ENCODE measurements at regions not wholly inside any gene's neighbourhood (a gene's known extent, or its start where the extent isn't known, plus 50 kb on each side); places are given as distances from the start of the nearest gene placed in this dataset.
"Not testable (repeated sequence)": the region's sequence is repeated elsewhere in the genome, so short reads cannot be mapped to it uniquely, and the experiment has no call there.

DNA sequence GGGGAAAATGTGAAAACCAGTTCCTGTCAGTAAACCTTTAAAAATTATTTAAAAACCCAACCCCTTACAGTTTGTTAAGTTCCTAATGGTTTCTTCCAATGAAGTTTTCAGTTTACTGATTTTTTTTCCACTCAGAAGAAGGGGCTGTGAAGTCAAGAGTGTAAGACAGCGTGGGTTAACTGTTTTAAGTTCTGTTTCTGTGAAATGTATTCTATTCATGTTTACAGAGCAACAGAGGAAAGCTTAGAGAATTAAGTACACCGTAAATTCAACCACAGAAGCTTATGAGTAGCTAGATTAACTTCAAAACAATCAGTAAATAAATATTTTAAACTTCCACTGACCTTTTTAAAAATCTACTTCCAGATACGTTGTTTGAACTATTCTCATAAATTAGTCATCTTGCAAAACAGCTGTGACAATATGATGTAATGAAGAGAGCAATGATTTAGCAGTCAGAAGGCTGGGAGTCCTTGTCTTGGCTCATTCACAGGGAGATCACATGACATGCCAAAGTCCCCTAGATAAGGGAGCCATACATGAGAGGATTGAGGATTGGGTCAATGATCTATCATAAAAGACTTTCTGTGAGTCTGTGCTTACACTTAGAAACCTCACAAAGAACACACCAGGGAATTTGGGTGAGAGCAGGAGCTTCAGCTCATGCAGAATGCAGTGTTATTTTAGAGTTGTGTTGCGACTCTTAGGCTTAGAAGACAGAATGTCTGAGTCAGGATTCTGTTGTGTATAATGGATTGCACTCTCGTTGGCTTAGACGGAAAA, 97.3 kb upstream of the ADORA2B start:
- not testable (repeated sequence) for H3K27me3 Mint-ChIP-seq, H3K36me3 Mint-ChIP-seq, H3K4me1 Mint-ChIP-seq, H3K9me3 Mint-ChIP-seq, H3K4me3 Mint-ChIP-seq, DNase-seq, H3K27ac Mint-ChIP-seq
- ATAC-seq (replicated peaks): peak in 1 of 2 donors; percentile 27

DNA sequence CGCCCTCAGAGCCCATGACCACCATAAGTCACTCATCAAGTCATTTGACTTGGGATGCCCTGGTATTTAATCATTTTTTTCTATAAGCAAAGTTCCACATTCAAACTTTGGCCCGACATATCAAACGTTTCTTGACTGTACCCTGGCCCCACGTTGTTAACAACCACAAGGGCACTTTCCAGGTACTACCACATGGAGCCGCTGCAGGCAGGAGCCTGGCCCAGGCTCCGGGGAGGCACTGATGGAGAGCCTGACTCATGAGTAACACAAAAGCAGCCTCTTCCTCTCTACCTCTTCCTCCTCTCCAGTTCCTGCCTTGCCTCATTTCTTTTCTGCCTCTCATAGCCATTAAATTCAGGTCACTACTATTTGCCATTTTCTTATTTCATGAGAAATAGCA, 95.9 kb upstream of the ADORA2B start:
- ATAC-seq (replicated peaks): peak; percentile 86 to 96
- not testable (repeated sequence) for H3K9me3 Mint-ChIP-seq, H3K27ac Mint-ChIP-seq

DNA sequence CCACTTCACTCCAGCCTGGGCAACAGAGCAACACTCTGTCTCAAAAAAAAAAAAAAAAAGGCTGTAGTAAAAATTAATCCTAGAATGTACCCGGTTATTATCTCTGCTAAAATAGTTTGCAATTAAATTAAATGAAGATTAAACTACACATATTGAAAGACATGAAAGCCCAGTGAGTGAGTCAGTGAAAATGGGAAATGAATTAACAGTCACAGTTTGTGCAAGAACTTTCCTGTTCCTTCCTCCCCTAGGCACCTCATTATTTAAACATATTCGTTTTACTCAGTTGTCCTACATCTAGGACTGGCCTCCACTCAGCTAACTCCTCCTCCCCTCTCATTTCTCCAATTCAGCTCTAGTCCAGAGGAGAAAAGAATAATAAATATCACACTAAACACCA, 94.9 kb upstream of the ADORA2B start:
- H3K4me3 Mint-ChIP-seq; H3K36me3 Mint-ChIP-seq; DNase-seq; H3K4me1 Mint-ChIP-seq; H3K27me3 Mint-ChIP-seq; H3K9me3 Mint-ChIP-seq; H3K27ac Mint-ChIP-seq; ATAC-seq (replicated peaks): not testable (repeated sequence)

More for the DNA sequence above, 95.9 kb upstream of the ADORA2B start:
- peak; percentile 19 for DNase-seq
- H3K36me3 Mint-ChIP-seq, H3K27me3 Mint-ChIP-seq, H3K4me1 Mint-ChIP-seq, H3K4me3 Mint-ChIP-seq: not testable (repeated sequence)

DNA sequence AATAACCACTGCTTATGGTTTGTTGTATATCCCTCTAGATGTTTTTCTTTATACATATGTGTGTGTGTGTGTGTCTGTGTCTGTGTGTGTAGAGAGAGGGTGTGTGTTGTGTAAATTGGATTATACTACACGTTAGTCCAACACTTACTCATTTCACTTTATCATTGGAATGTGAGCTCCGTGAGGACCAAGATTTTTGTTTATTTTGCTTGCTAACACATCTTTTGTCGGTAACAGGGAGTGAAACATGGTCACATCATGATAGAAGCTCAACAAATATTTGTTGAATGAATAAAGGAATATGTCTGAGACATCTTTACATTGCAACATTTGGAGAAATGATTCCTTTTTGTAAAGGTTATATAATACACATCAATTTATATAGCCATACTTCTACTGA, 94.2 kb upstream of the ADORA2B start:
- H3K27ac Mint-ChIP-seq, H3K36me3 Mint-ChIP-seq: not testable (repeated sequence)

DNA sequence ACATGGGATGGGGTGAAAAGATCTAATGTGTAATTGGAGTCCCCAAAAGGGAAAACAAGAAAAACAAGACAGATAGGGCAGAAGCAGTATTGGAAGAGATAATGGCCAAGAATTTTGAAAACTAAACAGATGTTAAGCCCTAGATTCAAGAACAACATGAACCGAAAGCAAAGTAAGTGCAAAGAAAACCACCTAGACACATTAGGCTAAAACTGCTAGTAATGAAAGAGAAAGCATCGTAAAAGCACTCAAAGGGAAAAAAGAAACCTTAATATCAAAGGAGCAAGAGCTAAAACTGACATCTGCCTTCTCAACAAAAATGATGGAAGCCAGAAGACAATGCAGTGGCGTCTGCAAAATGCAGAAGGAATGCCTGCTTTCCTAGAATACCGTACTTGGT, 92.1 kb upstream of the ADORA2B start:
- not testable (repeated sequence) for ATAC-seq (replicated peaks); H3K27ac Mint-ChIP-seq; DNase-seq; H3K36me3 Mint-ChIP-seq; H3K4me1 Mint-ChIP-seq; H3K9me3 Mint-ChIP-seq; H3K4me3 Mint-ChIP-seq; H3K27me3 Mint-ChIP-seq

More for the DNA sequence above, 94.2 kb upstream of the ADORA2B start:
- not testable (repeated sequence) for H3K27me3 Mint-ChIP-seq; H3K4me1 Mint-ChIP-seq; H3K4me3 Mint-ChIP-seq; DNase-seq; ATAC-seq (replicated peaks); H3K9me3 Mint-ChIP-seq

DNA sequence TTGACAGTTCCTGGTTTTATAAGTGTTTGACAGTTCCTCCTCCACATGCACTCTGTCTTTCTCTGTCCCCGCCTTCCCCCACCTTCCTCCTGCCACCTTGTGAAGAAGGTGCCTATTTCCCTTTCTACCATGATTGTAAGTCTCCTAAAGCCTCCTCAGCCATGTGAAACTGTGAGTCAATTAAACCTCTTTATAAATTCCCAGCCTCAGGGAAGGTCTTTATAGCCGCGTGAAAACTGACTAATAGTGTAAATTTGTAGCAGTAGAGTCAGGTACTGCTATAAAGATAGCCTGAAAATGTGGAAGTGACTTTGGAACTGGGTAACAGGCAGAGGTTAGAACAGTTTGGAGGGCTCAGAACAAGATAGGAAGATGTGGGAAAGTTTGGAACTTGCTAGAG, 88.7 kb upstream of the ADORA2B start:
- H3K36me3 Mint-ChIP-seq; H3K27me3 Mint-ChIP-seq; H3K4me1 Mint-ChIP-seq; H3K9me3 Mint-ChIP-seq; H3K27ac Mint-ChIP-seq; DNase-seq; ATAC-seq (replicated peaks); H3K4me3 Mint-ChIP-seq: not testable (repeated sequence)

DNA sequence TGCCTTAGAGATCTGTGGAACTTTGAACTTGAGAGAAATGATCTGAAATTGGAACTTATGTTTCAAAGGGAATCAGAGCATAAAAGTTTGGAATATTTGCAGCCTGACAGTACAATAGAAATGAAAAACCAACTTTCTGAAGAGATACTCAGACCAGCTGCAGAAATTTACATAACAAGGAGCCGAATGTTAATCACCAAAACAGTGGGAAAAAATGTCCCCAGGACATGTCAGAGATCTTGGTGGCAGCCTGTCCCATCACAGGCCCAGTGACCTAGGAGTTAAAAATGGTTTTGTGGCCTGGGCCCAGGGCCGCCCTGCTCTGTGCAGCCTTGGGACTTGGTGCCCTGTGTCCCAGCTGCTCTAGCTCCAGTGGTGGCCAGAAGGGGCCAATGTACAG, 88.2 kb upstream of the ADORA2B start:
- ATAC-seq (replicated peaks); H3K36me3 Mint-ChIP-seq; H3K9me3 Mint-ChIP-seq; DNase-seq; H3K4me3 Mint-ChIP-seq; H3K27me3 Mint-ChIP-seq; H3K4me1 Mint-ChIP-seq; H3K27ac Mint-ChIP-seq: not testable (repeated sequence)

DNA sequence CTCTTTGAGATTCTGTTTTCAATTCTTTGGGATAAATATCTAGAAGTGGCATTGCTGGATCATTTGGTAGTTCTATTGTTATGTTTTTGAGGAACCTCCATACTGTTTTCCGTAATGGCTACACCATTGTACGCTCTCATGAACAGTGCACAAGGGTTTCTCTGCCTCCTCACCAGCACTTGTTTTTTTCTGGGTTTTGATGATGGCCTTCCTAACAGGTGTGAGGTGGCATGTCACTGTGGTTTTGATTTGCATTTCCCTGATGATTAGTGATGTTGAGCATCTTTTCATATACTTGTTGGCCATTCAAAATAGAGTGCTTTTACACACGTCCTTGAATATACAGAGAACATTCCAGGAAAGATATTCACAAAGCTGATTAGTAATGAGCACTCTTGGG, 86.8 kb upstream of the ADORA2B start:
- H3K27me3 Mint-ChIP-seq, H3K9me3 Mint-ChIP-seq, DNase-seq, H3K36me3 Mint-ChIP-seq, H3K4me1 Mint-ChIP-seq, H3K27ac Mint-ChIP-seq, H3K4me3 Mint-ChIP-seq: not testable (repeated sequence)
- peak in 1 of 2 donors; percentile 56 for ATAC-seq (replicated peaks)

DNA sequence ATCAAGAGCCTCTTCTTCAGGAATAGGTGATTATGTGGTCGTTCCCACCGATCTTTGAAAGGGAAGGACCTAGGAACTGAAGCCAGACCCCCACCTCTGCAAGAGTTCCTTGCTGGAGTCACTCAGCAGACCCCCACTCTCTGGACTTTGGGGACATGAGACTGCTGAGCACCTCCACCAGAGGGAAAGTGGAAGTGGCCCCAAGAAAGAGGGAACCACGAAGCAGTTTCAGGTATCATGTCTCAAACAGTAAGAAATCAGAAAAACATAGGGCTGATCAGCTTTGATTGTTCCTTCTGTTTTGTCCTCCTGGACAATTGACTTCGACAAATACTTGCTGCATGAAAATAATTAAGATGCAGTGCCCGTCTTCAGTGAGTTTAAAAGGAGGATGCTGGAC, 84.2 kb upstream of the ADORA2B start:
- not testable (repeated sequence) for H3K27ac Mint-ChIP-seq

DNA sequence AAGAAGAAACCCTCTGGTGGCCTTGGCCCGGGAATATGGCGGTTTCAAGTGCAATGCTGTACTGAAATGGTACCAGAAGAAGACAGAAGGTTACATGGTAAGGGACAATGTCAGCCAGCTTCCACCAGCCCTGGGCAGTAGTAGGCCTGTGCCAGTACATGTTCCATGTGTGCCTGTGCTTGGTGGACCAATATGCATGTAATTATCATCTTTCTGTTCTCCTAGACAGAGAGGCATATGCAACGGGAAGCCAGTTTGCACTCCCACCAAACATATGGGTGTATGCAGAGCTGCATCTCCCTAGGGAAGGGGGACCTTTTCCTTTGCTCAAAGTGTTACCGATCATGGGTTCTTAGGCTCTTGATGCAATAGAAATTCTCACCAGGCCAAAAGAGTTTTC, 80.9 kb upstream of the ADORA2B start:
- H3K36me3 Mint-ChIP-seq; H3K27ac Mint-ChIP-seq; H3K27me3 Mint-ChIP-seq; ATAC-seq (replicated peaks); DNase-seq; H3K4me3 Mint-ChIP-seq; H3K4me1 Mint-ChIP-seq; H3K9me3 Mint-ChIP-seq: not testable (repeated sequence)

More for the DNA sequence above, 84.2 kb upstream of the ADORA2B start:
- H3K36me3 Mint-ChIP-seq, H3K27me3 Mint-ChIP-seq, DNase-seq, H3K4me3 Mint-ChIP-seq, H3K4me1 Mint-ChIP-seq, H3K9me3 Mint-ChIP-seq: not testable (repeated sequence)
- peak; percentile 75 to 81 for ATAC-seq (replicated peaks)

DNA sequence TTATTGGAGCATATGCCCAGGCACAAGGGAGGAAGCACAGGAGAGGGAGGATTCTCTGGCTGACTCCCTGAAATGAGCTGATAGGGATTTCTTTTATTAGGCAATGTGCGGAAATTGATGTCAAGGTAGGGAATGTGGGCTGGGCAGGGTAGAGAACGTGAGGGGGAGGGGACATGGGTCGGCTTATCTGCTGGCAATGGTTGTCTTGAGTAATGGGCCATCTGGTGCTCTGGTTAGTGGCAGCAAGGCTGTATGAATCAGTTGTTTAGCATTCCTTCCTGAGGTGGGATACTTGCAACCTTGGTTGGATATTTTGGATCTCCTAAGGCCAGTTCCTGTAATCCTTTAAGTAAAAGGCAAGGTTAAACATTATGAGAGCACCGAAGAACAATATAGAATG, 80.5 kb upstream of the ADORA2B start:
- H3K27me3 Mint-ChIP-seq; H3K36me3 Mint-ChIP-seq; DNase-seq; ATAC-seq (replicated peaks); H3K4me3 Mint-ChIP-seq; H3K4me1 Mint-ChIP-seq; H3K9me3 Mint-ChIP-seq; H3K27ac Mint-ChIP-seq: not testable (repeated sequence)

DNA sequence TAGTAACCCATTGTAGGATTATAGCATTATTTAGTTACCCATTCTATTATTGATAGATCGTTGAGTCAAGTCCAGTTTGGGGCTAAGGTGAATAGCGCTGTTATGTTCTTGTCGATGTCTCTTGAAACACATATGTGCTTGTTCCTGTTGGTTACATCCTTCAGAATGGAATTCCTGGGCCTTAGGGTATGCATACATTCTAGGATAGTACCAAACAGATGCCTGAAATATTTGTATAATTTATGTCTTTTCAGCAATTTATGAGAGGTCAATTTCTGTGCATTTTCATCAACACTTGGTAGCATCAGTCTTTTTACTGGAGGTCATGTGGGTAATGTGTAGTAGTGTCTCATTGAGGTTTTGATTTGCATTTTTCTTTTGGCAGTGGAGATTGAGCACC, 78.9 kb upstream of the ADORA2B start:
- H3K4me1 Mint-ChIP-seq; H3K4me3 Mint-ChIP-seq; ATAC-seq (replicated peaks); H3K27me3 Mint-ChIP-seq; H3K36me3 Mint-ChIP-seq; DNase-seq; H3K9me3 Mint-ChIP-seq; H3K27ac Mint-ChIP-seq: not testable (repeated sequence)

DNA sequence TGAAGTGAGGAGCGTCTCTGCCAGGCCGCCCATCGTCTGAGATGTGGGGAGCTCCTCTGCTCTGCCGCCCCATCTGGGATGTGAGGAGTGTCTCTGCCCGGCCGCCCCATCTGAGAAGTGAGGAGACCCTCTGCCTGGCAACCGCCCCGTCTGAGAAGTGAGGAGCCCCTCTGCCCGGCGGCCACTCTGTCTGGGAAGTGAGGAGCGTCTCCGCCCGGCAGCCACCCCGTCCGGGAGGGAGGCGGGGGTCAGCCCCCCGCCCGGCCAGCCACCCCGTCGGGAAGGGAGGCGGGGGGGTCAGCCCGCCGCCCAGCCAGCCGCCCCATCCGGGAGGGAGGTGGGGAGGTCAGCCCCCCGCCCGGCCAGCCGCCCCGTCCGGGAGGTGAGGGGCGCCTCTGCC, 77.6 kb upstream of the ADORA2B start:
- not testable (repeated sequence) for H3K27ac Mint-ChIP-seq; H3K36me3 Mint-ChIP-seq; H3K4me1 Mint-ChIP-seq; ATAC-seq (replicated peaks); DNase-seq; H3K9me3 Mint-ChIP-seq; H3K27me3 Mint-ChIP-seq; H3K4me3 Mint-ChIP-seq

DNA sequence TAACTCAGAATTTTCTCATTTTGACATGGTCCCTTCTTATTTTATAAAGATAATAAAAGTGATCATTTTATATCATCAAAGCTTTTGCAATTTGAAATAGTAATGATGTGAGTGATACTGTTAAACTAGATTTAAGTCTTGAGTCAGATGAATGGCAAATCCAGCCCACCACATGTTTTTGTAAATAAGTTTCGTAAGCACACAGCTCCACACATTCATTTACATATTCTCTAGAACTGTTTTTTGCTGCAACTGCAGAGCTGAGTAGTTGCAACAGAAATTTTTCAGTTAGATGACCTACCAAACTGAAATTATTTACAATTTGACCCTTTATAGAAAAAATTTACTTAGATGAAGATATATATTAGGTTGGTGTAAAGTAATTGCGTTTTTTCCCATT, 75.1 kb upstream of the ADORA2B start:
- ATAC-seq (replicated peaks); DNase-seq; H3K4me1 Mint-ChIP-seq; H3K27me3 Mint-ChIP-seq; H3K4me3 Mint-ChIP-seq; H3K27ac Mint-ChIP-seq; H3K9me3 Mint-ChIP-seq; H3K36me3 Mint-ChIP-seq: not testable (repeated sequence)

DNA sequence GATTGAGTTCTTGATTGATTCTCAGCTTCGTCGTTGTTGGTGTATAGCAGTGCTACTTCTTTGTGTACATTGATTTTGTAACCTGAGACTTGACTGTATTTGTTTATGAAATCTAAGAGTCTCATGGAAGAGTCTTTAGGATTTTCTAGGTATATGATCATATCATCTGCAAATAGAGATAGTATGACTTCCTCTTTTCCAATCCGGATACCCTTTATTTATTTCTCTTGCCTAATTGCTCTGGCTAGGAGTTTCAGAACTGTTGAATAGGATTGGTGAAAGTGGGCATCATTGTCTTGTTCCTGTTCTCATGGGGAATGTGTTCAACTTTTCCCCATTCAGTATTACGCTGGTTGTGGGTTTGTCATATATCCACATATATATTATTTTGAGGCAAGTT, 72.3 kb upstream of the ADORA2B start:
- not testable (repeated sequence) for DNase-seq; H3K36me3 Mint-ChIP-seq; ATAC-seq (replicated peaks); H3K4me3 Mint-ChIP-seq; H3K27ac Mint-ChIP-seq; H3K9me3 Mint-ChIP-seq; H3K4me1 Mint-ChIP-seq; H3K27me3 Mint-ChIP-seq

Data from stimulated activated naive B cell treated with anti-CD40 and anti-IgM and Interleukin-4, amounts not matched to agents 10 μg/mL and 1 μg/mL and 100 μg/mL, for 72 hours (primary cell).